ENCODE measurements at regions not wholly inside any gene's neighbourhood (a gene's known extent, or its start where the extent isn't known, plus 50 kb on each side); places are given as distances from the start of the nearest gene placed in this dataset.

GRCh38 chr6:124901084-124901483 is 61.2 kb upstream of the RNF217 start:
- TF ChIP-seq CTCF (IDR thresholded peaks at IDR 0.05; ENCODE audit: poor library complexity) (no peak), EZH2 (IDR thresholded peaks at IDR 0.05; ENCODE audit: borderline replicate concordance) (no peak), EZH2phosphoT487 (IDR thresholded peaks at IDR 0.05; ENCODE audit: low read depth, severe bottlenecking, unreplicated experiment) (no peak)
